AG09309 (cell line): ENCODE measurements at regions not wholly inside any gene's neighbourhood (a gene's known extent, or its start where the extent isn't known, plus 50 kb on each side); places are given as distances from the start of the nearest gene placed in this dataset.

ENCODE experiments used
- DNase-seq: peaks from one replicate; pipeline ENCODE4 v3.0.0-alpha.2; 2010; ENCODE audit warnings: low read depth
- H3K4me3 ChIP-seq: 2 replicates; pipeline ENCODE4 v1.5.1; 2011; ENCODE audit warnings: mild to moderate bottlenecking, low read depth, low read length, moderate library complexity; ENCODE audit not compliant: control insufficient read depth
- CTCF ChIP-seq: IDR thresholded peaks from 2 replicates; pipeline ENCODE4 v1.5.1; 2011; ENCODE audit warnings: mild to moderate bottlenecking, low read depth, low read length, inconsistent platforms; ENCODE audit not compliant: insufficient read depth, control insufficient read depth; ENCODE audit errors: missing control alignments

DNA sequence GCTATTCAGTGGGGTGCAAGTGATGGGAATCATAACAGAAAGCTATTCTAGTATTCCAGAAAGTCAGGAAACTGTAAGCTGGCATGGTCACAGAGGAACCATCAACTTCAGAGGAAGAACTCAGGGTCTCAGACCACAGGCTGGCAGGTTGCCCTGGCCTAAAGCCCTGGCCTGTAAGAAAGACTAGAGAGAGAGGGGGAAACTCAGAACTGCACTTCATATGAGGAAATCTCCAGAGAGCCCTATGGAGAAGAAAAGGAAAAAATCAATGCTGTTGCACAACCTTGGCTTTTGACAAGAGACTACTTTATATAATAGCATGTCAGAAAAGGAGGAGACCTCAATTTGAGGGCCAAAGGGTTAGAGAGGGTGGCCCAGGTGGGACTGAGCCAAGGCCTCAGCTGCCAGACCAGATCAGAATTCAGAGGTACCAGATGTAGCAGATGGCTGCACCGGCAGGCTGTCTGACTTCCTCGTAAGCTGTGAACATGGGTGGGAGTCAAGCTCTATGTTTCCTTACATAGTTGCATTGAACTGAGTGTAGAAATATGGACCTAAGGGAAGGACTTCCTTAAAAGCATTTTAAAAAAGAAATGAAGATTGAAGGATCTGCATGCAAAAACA is 333.8 kb downstream of the PDCD6IP start:
- H3K4me3 ChIP-seq, result no peak overlapping the region
- no peak for DNase-seq
- TF ChIP-seq CTCF, result no peak

- DNase-seq, result no peak
- TF ChIP-seq CTCF, result no peak
- H3K4me3 ChIP-seq, result no peak overlapping the region
These were observed 341.1 kb downstream of the PDCD6IP start for GRCh38 chr3:34139566-34139965.

DNA sequence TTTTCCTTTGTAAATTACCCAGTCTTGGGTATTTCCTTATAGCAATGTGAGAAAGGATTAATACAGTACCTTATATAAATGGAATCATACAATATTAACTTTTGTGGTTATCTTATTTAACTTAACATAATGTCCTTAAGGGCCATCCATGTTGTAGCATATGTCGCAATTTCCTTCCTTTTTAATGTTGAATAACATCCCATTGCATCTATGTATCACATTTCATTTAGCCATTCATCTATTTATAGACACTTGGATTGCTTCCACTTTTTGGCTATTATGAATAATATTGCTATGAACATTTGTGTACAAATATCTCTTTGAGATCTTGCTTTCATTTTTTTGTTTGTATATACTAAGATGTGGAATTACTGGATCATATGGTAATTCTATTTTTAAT is 342.2 kb downstream of the PDCD6IP start:
- DNase-seq, result no peak

GRCh38 chr3:34141841-34142337 is 343.5 kb downstream of the PDCD6IP start:
- no peak for DNase-seq
- no peak overlapping the region for H3K4me3 ChIP-seq
- no peak for TF ChIP-seq CTCF

More for the DNA sequence above, 342.2 kb downstream of the PDCD6IP start:
- TF ChIP-seq CTCF, result no peak
- H3K4me3 ChIP-seq, result no peak overlapping the region

- no peak overlapping the region for H3K4me3 ChIP-seq
- no peak for DNase-seq
- TF ChIP-seq CTCF, result no peak
These were observed 347.4 kb downstream of the PDCD6IP start for GRCh38 chr3:34145796-34146195.

- H3K4me3 ChIP-seq, result no peak overlapping the region
- DNase-seq, result no peak
- no peak for TF ChIP-seq CTCF
These were observed 348.2 kb downstream of the PDCD6IP start for GRCh38 chr3:34146596-34146995.
